PC-3 (cell line): ENCODE measurements at regions not wholly inside any gene's neighbourhood (a gene's known extent, or its start where the extent isn't known, plus 50 kb on each side); places are given as distances from the start of the nearest gene placed in this dataset.

Experiments
- CTCF ChIP-seq: fragments of 300-600 bp; sonication (generic); conservative IDR thresholded peaks from 2 replicates; pipeline ENCODE4 v1.5.1; 2017; ENCODE audit warnings: antibody characterized with exemption, low read depth, mild to moderate bottlenecking, low read length
- EZH2 ChIP-seq: fragments of 300-600 bp; sonication (generic); IDR thresholded peaks from one replicate; pipeline ENCODE4 v1.6.1; 2017; ENCODE audit warnings: antibody characterized with exemption, mild to moderate bottlenecking, low read length; ENCODE audit not compliant: unreplicated experiment
- EZH2phosphoT487 ChIP-seq: fragments of 300-600 bp; sonication (generic); IDR thresholded peaks from 2 replicates; pipeline ENCODE4 v1.6.1; 2018; ENCODE audit warnings: mild to moderate bottlenecking, antibody characterized with exemption, low read length, borderline replicate concordance

GRCh38 chr13:28587174-28587540 is 71.8 kb upstream of the POMP start:
- TF ChIP-seq CTCF (no peak), EZH2 (no peak), EZH2phosphoT487 (no peak)
